Retina (tissue), 1 donor: ENCODE measurements at regions not wholly inside any gene's neighbourhood (a gene's known extent, or its start where the extent isn't known, plus 50 kb on each side); places are given as distances from the start of the nearest gene placed in this dataset.

Experiments
- DNase-seq: peaks from one replicate; pipeline ENCODE4 v3.0.0-alpha.2; 2016

- DNase-seq: no peak
Observed at GRCh38 chr12:98408681-98409080, 106.7 kb upstream of the TMPO start.

GRCh38 chr12:98409548-98409947 is 105.8 kb upstream of the TMPO start:
- no peak for DNase-seq

GRCh38 chr12:98410356-98410755 is 105.0 kb upstream of the TMPO start:
- DNase-seq: no peak

GRCh38 chr12:98416845-98417244 is 98.5 kb upstream of the TMPO start:
- no peak for DNase-seq

DNA sequence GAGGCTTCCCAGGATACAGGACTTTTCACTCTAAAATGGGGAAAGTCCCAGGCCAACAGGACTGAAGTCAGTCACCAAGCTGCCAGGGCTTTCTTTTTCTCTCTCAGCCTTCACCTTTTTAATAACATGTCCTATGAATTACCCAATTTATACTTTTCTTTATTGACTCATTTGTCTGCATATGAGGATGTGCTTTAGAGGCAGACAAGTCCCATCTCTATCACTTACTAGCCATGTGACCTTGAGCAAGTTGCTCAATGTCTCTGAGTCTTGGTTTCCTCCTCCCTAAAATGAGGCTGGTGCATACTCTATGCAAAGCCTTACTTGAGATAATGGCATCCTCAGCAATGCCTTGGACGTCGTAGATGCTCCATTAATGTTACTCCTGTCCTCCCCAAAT is 98.1 kb upstream of the TMPO start:
- no peak for DNase-seq

DNA sequence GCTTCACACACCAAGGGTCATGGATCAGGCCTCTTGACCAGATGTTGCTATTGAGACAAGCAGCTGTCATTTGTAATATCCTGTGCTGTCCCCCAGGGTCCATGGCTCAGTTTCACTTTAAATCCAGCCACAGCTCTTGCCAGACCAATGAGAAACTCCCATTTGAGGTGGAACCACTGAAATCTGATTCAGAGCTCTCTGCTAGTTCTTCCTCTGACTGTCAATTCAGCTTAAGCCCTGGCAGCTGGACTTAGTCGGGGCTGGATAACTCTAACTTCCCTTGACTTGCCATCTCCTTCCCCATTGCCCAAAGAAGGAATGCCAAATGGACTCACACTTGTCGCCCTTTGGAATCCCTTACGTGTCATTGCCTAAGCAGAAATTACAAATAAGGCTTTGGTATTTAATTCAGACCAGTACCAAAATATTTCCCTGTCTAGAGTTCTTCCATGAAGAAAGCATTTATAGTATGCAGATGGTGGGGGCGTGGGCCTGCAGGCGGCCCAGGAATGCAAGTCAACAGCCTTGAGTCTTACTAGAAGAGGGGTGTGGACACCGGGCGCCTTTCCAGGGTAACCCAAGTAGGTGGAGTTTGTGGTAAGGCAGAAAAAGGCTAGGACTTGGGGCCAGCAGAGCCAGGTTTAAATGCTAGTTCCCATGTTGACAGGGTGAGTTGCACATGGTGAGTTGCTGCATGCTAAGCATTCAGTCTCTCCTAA is 96.9 kb upstream of the TMPO start:
- no peak for DNase-seq

- DNase-seq: no peak
Observed at GRCh38 chr12:98419081-98419794, 96.2 kb upstream of the TMPO start.

DNA sequence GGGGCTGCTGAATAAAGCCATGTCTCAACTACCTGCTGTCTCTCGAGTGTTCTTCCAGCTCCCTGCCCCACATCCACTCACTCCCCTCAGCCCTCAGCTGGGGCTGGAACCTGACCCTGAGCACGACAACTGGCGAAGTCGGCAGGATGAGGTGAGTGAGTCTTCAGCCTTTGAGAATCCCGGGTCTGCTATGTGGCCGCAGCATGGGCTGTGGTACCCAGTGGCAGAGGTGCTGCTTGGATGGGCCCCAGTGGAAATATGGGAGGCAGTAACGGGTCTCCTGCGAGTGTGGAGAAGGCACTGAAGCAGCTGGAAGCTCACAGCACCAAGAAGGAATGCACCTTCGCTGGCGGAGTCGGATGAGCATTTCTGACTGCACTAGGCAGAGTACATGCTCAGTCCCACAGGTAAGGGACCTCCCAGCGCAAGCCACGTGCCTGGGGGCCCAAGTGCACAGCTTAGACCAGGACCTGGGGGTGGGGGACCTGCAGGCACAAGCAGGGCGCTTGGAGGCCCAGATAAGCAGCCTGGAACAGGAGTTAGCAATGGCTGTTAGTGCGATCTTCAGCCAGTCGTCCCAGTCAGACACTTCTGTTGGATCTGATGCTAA is 95.5 kb upstream of the TMPO start:
- DNase-seq: no peak

DNA sequence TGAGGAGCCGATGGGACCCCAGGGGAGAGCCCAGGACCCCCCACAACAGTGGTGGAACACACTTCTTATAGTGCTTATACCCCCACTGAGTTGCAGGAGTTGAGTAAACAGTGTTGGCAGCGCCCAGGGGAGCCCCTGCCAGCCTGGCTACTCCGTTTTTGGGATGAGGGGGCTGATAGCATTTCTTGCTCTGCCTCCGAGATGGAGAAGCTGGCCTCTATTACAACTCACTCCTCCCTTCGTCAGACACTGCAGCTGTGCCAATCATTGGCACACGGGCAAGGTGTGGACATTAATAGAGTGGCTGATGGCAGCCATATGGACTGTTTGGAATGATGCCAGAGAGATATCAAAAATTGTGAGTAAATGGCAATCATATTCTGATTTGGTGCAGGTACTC is 94.9 kb upstream of the TMPO start:
- no peak for DNase-seq

- DNase-seq: no peak
Observed at GRCh38 chr12:98421316-98421715, 94.1 kb upstream of the TMPO start.

- DNase-seq: no peak
Observed at GRCh38 chr12:98422359-98422758, 93.0 kb upstream of the TMPO start.

GRCh38 chr12:98422812-98423211 is 92.6 kb upstream of the TMPO start:
- no peak for DNase-seq

- no peak for DNase-seq
Observed at GRCh38 chr12:98423963-98424362, 91.4 kb upstream of the TMPO start.

DNA sequence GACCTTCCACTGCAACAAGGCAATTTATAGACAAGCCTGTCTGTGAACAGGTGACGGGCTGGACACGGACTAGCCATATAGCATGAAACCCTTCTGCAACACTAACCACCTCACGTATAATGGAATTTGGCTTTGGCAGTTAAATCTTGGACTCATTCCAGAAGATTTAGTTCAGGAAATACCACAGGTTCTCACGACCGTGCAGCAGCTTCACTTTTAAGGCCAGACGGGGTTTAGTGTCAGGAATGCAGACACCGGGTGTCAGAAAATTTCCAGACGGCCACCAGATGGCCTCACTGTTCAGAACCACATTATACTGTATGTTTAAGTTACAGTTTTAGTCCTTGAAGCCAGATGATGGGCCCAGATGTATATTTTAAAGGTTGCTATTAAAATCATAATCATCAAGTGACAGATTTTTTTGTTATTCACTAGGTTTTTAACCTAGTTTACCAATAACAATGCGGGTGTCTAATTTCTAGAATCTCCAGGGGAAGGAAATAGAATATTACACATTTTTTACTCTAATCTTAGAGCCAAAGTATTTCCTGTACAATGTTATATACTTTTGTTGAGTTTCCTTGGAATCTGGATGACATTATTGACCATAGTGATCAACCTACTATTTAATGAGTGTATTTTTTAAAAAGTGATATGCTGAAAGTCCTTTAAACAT is 90.5 kb upstream of the TMPO start:
- peak; percentile 60 for DNase-seq

DNA sequence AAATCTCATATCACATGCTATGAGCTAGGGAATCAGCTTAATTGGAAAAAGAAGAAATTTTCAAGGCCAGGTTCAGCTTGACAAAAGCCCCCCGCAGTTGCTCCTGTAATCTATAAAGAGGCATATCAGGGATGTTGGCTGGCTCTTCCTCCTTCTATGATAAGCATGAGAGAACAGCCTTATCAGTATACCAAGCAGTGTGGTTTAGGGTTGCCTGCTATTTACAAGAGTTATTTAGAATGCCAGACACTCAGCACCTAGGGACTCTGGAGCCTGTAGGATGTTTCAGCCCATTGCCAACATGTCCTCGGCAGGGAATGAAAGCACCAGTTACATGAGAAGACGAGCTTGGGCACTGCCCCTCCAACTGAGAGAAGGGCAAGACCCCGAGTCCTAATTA is 89.5 kb upstream of the TMPO start:
- no peak for DNase-seq

DNA sequence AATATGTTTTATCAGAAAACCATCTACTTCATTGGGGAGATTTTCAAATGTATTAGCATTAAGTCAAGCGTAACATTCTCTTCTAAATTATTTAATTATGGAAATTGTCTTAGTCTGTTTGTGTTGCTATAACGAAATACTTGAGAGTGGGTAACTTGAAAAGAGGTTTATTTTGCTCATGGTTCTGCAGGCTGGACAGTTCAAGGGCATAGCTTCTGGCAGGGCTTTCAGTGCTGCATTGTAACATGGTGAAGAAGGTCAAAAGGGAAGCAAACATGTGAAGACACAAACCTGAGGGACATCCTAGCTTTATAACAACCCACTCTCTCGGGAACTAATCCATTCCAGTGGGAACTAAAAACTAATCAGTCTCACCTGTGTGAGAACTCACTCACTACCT is 84.3 kb upstream of the TMPO start:
- no peak for DNase-seq

- no peak for DNase-seq
Observed at GRCh38 chr12:98437166-98437565, 78.2 kb upstream of the TMPO start.

- DNase-seq: no peak
Observed at GRCh38 chr12:98437806-98438595, 77.4 kb upstream of the TMPO start.

GRCh38 chr12:98438656-98439230 is 76.6 kb upstream of the TMPO start:
- DNase-seq: no peak

- no peak for DNase-seq
Observed at GRCh38 chr12:98439471-98439951, 75.9 kb upstream of the TMPO start.

GRCh38 chr12:98439981-98440581 is 75.3 kb upstream of the TMPO start:
- DNase-seq: no peak

GRCh38 chr12:98446060-98446459 is 69.3 kb upstream of the TMPO start:
- no peak for DNase-seq
